ENCODE measurements at regions not wholly inside any gene's neighbourhood (a gene's known extent, or its start where the extent isn't known, plus 50 kb on each side); places are given as distances from the start of the nearest gene placed in this dataset.

- no peaks in the 10 kb centered on the region for H3K36me3 ChIP-seq (ENCODE audit: control insufficient read depth, insufficient read depth, low read length)
- no peak overlapping the region for H3K4me3 ChIP-seq (ENCODE audit: low read depth, low read length)
- no peaks in the 10 kb centered on the region for H3K27me3 ChIP-seq (ENCODE audit: control insufficient read depth, insufficient read depth, low read length)
- no peak for TF ChIP-seq CTCF (IDR thresholded peaks at IDR 0.05; ENCODE audit: insufficient read depth, low read length, poor library complexity, severe bottlenecking)
- DNase-seq (ENCODE audit: low read depth) = no peak
Observed at GRCh38 chr16:8108991-8109509, 481.3 kb downstream of the TMEM114 start.

DNA sequence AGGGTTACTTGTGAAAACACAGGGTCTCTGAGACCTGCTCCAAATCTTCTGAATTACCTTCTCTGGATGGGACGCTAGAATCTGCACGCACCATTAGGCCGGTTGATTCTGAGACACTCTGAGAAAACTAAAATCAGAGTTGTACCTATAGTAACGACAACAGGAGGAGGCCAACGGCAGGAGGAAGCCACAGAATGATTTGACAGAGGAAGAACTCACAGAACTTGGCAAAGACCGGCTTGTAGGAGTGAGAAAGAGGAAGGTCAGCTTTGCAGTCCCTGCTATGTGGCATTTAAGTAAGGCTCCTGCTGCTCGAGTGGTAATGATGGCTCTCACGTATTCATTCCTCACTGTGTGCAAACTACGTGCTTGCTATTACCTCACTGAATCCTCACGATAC is 483.0 kb downstream of the TMEM114 start:
- H3K27me3 ChIP-seq (ENCODE audit: control insufficient read depth, insufficient read depth, low read length) = no peaks in the 10 kb centered on the region
- H3K4me3 ChIP-seq (ENCODE audit: low read depth, low read length) = no peak overlapping the region
- no peak for DNase-seq (ENCODE audit: low read depth)
- no peak for TF ChIP-seq CTCF (IDR thresholded peaks at IDR 0.05; ENCODE audit: insufficient read depth, low read length, poor library complexity, severe bottlenecking)
- H3K36me3 ChIP-seq (ENCODE audit: control insufficient read depth, insufficient read depth, low read length) = no peaks in the 10 kb centered on the region

- TF ChIP-seq CTCF (IDR thresholded peaks at IDR 0.05; ENCODE audit: insufficient read depth, low read length, poor library complexity, severe bottlenecking) = no peak
- no peak for DNase-seq (ENCODE audit: low read depth)
- Histone ChIP-seq H3K27me3 (ENCODE audit: control insufficient read depth, insufficient read depth, low read length) (no peaks in the 10 kb centered on the region), H3K4me3 (ENCODE audit: low read depth, low read length) (no peak overlapping the region), H3K36me3 (ENCODE audit: control insufficient read depth, insufficient read depth, low read length) (no peaks in the 10 kb centered on the region)
Observed at GRCh38 chr16:8103649-8104289, 486.5 kb downstream of the TMEM114 start.

GRCh38 chr16:8099586-8099985 is 490.7 kb downstream of the TMEM114 start:
- Histone ChIP-seq H3K4me3 (ENCODE audit: low read depth, low read length) (no peak overlapping the region), H3K27me3 (ENCODE audit: control insufficient read depth, insufficient read depth, low read length) (no peaks in the 10 kb centered on the region), H3K36me3 (ENCODE audit: control insufficient read depth, insufficient read depth, low read length) (no peaks in the 10 kb centered on the region)
- TF ChIP-seq CTCF (IDR thresholded peaks at IDR 0.05; ENCODE audit: insufficient read depth, low read length, poor library complexity, severe bottlenecking) = no peak
- DNase-seq (ENCODE audit: low read depth) = no peak

DNA sequence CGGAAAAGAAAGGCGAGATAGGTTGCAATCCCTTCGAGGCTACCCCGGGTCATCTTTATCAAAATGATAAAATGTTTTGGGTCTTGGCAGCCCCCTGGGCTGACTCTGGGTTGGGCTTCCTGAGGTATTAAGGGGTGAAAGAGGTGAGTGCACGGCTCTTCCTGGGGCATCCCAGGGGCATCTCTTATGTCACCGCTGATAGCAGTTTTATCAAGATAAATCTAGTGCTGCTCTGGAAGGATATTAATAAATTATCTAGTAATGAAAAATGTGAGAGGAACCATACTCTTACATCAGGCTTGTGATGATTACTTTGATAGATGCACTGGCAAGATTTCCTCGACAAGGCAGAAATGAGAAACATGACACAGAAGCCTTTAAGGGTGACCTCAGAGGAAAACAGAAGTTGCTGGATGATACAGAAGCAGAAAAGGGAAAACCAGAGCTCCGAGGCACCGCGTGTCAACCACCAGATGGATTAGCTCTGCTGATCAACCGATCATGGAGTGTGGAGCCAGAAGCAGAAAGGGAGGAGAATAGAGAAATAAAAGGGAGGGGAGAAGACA is 491.3 kb downstream of the TMEM114 start:
- H3K36me3 ChIP-seq (ENCODE audit: control insufficient read depth, insufficient read depth, low read length) = no peaks in the 10 kb centered on the region
- no peak for DNase-seq (ENCODE audit: low read depth)
- H3K4me3 ChIP-seq (ENCODE audit: low read depth, low read length) = no peak overlapping the region
- H3K27me3 ChIP-seq (ENCODE audit: control insufficient read depth, insufficient read depth, low read length) = no peaks in the 10 kb centered on the region
- no peak for TF ChIP-seq CTCF (IDR thresholded peaks at IDR 0.05; ENCODE audit: insufficient read depth, low read length, poor library complexity, severe bottlenecking)

DNA sequence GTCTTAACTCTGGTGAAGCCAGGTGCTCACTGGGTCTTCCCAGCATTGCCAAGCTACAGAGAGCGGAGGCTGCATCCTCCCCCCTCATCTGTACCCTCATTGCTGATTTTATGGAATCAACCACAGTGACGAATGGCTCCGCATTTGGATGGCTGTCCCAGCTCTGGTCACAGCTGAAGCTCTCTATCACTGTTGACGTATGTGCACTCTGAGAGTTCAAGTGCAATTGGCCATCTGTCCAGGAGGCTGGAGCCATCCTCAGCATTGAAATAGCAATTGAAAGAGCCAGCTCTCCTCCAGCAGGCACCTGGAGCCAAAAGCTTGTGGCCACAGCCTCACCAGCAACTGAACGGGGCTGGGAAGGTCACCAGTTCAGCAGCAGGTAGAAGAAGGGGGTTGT is 494.1 kb downstream of the TMEM114 start:
- DNase-seq (ENCODE audit: low read depth) = no peak
- H3K36me3 ChIP-seq (ENCODE audit: control insufficient read depth, insufficient read depth, low read length) = no peaks in the 10 kb centered on the region
- no peak for TF ChIP-seq CTCF (IDR thresholded peaks at IDR 0.05; ENCODE audit: insufficient read depth, low read length, poor library complexity, severe bottlenecking)
- no peak overlapping the region for H3K4me3 ChIP-seq (ENCODE audit: low read depth, low read length)
- H3K27me3 ChIP-seq (ENCODE audit: control insufficient read depth, insufficient read depth, low read length) = no peaks in the 10 kb centered on the region
